Epithelial cell of proximal tubule (primary cell): ENCODE measurements at regions not wholly inside any gene's neighbourhood (a gene's known extent, or its start where the extent isn't known, plus 50 kb on each side); places are given as distances from the start of the nearest gene placed in this dataset.

ENCODE experiments used
- DNase-seq: peaks from one replicate; pipeline ENCODE4 v3.0.0-alpha.2; 2011; ENCODE audit warnings: low read depth
- H3K4me3 ChIP-seq: 2 replicates; pipeline ENCODE4 v1.5.1; 2011; ENCODE audit warnings: low read depth, mild to moderate bottlenecking, low read length
- TF ChIP-seq, protein P1 (sequence below): conservative IDR thresholded peaks from 2 replicates; pipeline ENCODE4 v1.5.1; 2012; ENCODE audit warnings: low read depth, mild to moderate bottlenecking, low read length

DNA sequence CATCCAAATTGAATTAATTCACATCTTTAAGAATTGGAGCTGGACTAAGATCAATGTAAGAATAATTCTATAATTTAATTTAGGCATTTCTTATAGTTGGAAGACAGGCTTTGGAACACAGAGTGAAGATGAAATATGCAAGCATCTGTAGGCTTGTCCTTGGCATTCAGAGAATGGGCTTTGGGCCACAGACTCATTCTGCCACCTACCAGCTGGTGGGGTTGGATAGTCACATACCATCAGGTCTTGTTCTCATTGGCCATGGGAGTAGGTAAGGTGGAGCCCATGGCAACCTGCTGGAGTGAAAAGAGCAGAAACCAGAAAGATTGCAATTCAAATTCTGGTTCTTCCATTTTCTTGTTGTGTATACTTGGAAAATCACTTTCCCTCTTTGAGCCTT is 300.3 kb downstream of the CYRIA start:
- no peak overlapping the region for H3K4me3 ChIP-seq
- TF ChIP-seq, protein P1, sequence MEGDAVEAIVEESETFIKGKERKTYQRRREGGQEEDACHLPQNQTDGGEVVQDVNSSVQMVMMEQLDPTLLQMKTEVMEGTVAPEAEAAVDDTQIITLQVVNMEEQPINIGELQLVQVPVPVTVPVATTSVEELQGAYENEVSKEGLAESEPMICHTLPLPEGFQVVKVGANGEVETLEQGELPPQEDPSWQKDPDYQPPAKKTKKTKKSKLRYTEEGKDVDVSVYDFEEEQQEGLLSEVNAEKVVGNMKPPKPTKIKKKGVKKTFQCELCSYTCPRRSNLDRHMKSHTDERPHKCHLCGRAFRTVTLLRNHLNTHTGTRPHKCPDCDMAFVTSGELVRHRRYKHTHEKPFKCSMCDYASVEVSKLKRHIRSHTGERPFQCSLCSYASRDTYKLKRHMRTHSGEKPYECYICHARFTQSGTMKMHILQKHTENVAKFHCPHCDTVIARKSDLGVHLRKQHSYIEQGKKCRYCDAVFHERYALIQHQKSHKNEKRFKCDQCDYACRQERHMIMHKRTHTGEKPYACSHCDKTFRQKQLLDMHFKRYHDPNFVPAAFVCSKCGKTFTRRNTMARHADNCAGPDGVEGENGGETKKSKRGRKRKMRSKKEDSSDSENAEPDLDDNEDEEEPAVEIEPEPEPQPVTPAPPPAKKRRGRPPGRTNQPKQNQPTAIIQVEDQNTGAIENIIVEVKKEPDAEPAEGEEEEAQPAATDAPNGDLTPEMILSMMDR = no peak
- no peak for DNase-seq

DNA sequence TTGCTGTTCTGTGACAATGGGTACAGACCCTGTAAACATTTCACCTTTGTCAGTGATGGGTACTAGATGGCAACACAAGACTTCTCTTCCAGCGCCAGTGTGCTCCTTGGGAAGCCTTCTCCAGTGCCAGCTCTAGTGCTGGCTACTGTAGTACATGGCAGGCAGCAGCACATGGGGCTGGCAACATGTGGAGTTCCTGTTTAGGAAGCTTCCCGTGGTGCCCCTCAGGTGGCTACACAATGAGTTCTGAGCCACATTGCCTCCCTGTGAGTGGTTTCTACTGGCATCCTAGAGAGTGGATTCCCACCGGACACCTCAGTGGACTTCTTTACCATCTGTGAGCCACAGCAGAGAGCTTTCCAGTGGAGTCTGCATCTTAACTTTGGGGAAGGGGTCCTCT is 302.1 kb downstream of the CYRIA start:
- TF ChIP-seq, protein P1 = no peak
- no peak for DNase-seq
- H3K4me3 ChIP-seq = no peak overlapping the region

GRCh38 chr2:16362611-16363010 is 303.0 kb downstream of the CYRIA start:
- DNase-seq = no peak
- H3K4me3 ChIP-seq = no peak overlapping the region
- TF ChIP-seq, protein P1 = no peak

- TF ChIP-seq, protein P1 = no peak
- no peak for DNase-seq
- H3K4me3 ChIP-seq = no peak overlapping the region
Measured at GRCh38 chr2:16361261-16361995, 304.2 kb downstream of the CYRIA start.

DNA sequence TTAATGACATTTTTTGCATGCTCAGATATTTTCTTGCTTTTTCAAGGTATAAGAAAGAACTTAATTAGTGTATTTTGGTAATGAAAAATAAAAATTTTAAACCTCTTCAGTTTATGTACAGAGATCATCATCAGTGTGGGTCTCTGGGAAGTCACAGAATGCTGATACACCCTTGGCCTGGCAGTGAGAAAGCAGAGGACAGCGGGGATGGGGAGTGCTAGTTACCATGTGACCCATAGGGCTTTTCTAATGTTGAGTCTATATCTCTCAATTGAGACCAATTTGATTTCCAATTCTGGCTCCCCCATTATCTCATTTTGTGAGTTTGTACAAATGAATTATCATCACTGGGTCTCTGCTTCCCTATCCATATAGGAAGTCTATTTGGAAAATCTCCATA is 305.7 kb downstream of the CYRIA start:
- H3K4me3 ChIP-seq = no peak overlapping the region
- TF ChIP-seq, protein P1 = no peak
- no peak for DNase-seq

DNA sequence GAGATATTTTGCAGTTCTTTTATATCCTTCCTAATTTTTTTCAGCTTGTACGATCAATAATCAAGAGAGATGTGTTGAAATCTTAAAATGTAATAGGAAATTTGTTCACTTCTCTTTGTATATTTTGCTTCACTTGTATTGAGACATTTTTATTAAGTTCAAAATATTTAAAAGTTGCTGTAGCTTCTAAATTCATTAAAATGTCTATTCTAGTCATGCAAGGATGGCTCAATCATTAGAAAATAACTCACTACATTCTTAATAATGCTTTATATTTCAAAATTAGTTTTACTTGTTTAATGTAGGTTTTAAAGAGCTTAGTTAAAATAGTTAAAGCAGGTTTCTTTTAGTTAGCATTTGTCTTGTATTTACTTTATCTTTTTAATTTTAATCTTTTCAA is 308.4 kb downstream of the CYRIA start:
- TF ChIP-seq, protein P1 = no peak
- DNase-seq = no peak
- no peak overlapping the region for H3K4me3 ChIP-seq

DNA sequence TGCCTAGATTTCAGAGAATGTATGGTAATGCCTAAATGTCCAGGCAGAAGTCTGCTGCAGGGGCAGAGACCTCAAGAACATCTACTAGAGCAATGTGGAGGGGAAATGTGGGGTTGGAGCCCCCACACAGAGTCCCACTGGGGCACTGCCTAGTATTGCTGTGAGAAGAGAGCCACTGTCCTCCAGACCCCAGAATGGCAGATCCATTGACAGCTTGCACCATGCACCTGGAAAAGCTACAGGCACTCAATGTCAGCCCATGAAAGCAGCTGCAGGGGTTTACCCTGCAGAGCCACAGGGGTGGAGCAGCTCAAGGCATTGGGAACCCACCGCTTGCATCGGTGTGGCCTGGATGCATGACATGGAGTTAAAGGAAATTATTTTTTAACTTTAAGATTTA is 314.1 kb downstream of the CYRIA start:
- H3K4me3 ChIP-seq = no peak overlapping the region
- no peak for DNase-seq
- TF ChIP-seq, protein P1 = no peak
